HepG2 (cell line): ENCODE measurements at regions not wholly inside any gene's neighbourhood (a gene's known extent, or its start where the extent isn't known, plus 50 kb on each side); places are given as distances from the start of the nearest gene placed in this dataset.

Experiments used
- EP300 ChIP-seq, 3 experiments: sonication (generic) in 1 of 3; formaldehyde crosslinking in 1 of 3; IDR thresholded peaks; 2 replicates each; pipeline versions ENCODE4 v1.5.1 to v1.6.1; 2011 to 2020; ENCODE audit warnings: low read depth in 2 of 3, low read length in 2 of 3, borderline replicate concordance in 1 of 3, improper control_type of control experiment in 1 of 3, mild to moderate bottlenecking in 1 of 3, missing genetic modification reagents in 1 of 3, moderate library complexity in 1 of 3
- JUNB ChIP-seq: sonication (generic); formaldehyde crosslinking; IDR thresholded peaks from 2 replicates; pipeline ENCODE4 v1.8.0; 2022; ENCODE audit warnings: missing genetic modification reagents, mild to moderate bottlenecking, borderline replicate concordance
- KDM5B ChIP-seq: sonication (generic); formaldehyde crosslinking; IDR thresholded peaks from 2 replicates; pipeline ENCODE4 v1.4.0; 2020; ENCODE audit warnings: missing genetic modification reagents, mild to moderate bottlenecking, borderline replicate concordance
- MTF1 ChIP-seq: sonication (generic); formaldehyde crosslinking; IDR thresholded peaks from 2 replicates; pipeline ENCODE4 v1.5.0; 2020; ENCODE audit warnings: missing genetic modification reagents
- ZNF224 ChIP-seq: sonication (generic); formaldehyde crosslinking; IDR thresholded peaks from 2 replicates; pipeline ENCODE4 v1.5.0; 2020; ENCODE audit warnings: mild to moderate bottlenecking, missing genetic modification reagents

DNA sequence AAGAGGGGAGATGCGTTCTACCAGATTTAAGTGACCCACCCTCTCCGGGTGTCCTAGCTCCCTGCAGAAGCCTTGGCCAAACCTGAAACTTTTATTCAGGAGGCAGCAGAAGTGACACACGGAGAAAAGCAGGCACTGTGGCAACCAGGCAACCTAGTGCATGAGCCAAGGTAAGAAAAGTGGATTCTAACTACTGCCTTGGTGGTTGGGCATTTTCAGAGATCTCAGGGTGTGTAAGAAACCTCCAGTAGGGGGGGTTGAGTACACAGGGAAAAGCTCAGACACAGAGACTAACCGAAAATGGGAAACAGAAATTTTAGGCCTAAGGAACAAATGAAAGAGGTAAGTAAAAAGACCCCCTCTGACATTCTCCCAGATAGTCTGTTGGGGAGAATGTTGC lies 645.7 kb downstream of the ANKRD7 start:
- TF ChIP-seq ZNF224 (CRISPR knock-in tag) (no peak), KDM5B (CRISPR knock-in tag) (no peak), JUNB (CRISPR knock-in tag) (no peak), MTF1 (CRISPR knock-in tag) (no peak), EP300 (IDR thresholded peaks at IDR 0.05; ENCODE audit: low read depth in 2 of 2, low read length in 2 of 2) (no peak), EP300 (CRISPR knock-in tag; IDR thresholded peaks at IDR 0.05; ENCODE audit: borderline replicate concordance) (no peak)
